Fibroblast of lung (primary cell): ENCODE measurements at regions not wholly inside any gene's neighbourhood (a gene's known extent, or its start where the extent isn't known, plus 50 kb on each side); places are given as distances from the start of the nearest gene placed in this dataset.

Source experiments
- CTCF ChIP-seq, 2 donors: IDR thresholded peaks in 1 of 2; conservative IDR thresholded peaks in 1 of 2; 1 replicate in 1 of 2; 2 replicates in 1 of 2; pipeline ENCODE4 v1.5.1; 2011 to 2012; ENCODE audit warnings: low read length in 2 of 2, control low read depth in 1 of 2, inconsistent platforms in 1 of 2, low read depth in 1 of 2, mild to moderate bottlenecking in 1 of 2
- EZH2 ChIP-seq: IDR thresholded peaks from 2 replicates; pipeline ENCODE4 v1.5.1; 2012; ENCODE audit warnings: low read length, control low read depth, mild to moderate bottlenecking; ENCODE audit errors: missing control alignments

GRCh38 chr14:97280526-97280925, 483.3 kb downstream of the VRK1 start:
- TF ChIP-seq CTCF (conservative IDR thresholded peaks at IDR 0.05 in 1 of 2, IDR thresholded peaks at IDR 0.05 in 1 of 2; ENCODE audit: low read depth in 1 of 2, low read length in 2 of 2) = no peak
- TF ChIP-seq EZH2 = no peak
